ENCODE measurements at regions not wholly inside any gene's neighbourhood (a gene's known extent, or its start where the extent isn't known, plus 50 kb on each side); places are given as distances from the start of the nearest gene placed in this dataset.
"Not testable (repeated sequence)": the region's sequence is repeated elsewhere in the genome, so short reads cannot be mapped to it uniquely, and the experiment has no call there.

- DNase-seq (ENCODE audit: low read depth, low spot score): no peak
- TF ChIP-seq, protein P1, sequence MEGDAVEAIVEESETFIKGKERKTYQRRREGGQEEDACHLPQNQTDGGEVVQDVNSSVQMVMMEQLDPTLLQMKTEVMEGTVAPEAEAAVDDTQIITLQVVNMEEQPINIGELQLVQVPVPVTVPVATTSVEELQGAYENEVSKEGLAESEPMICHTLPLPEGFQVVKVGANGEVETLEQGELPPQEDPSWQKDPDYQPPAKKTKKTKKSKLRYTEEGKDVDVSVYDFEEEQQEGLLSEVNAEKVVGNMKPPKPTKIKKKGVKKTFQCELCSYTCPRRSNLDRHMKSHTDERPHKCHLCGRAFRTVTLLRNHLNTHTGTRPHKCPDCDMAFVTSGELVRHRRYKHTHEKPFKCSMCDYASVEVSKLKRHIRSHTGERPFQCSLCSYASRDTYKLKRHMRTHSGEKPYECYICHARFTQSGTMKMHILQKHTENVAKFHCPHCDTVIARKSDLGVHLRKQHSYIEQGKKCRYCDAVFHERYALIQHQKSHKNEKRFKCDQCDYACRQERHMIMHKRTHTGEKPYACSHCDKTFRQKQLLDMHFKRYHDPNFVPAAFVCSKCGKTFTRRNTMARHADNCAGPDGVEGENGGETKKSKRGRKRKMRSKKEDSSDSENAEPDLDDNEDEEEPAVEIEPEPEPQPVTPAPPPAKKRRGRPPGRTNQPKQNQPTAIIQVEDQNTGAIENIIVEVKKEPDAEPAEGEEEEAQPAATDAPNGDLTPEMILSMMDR (IDR thresholded peaks at IDR 0.05; ENCODE audit: low read depth, low read length): no peak
- POLR2A ChIA-PET: no interaction called here
- Histone ChIP-seq H3K27me3 (ENCODE audit: control insufficient read depth, insufficient read depth, low read length) (no peaks in the 10 kb centered on the region), H3K9me3 (ENCODE audit: control insufficient read depth, insufficient read depth, low read length) (peaks cover 25% of the 10 kb centered on the region), H3K27ac (ENCODE audit: low read depth, low read length) (no peak overlapping the region), H3K4me3 (ENCODE audit: low read depth, low read length) (no peak overlapping the region)
- CTCF ChIA-PET: no interaction called here
These were observed 378.7 kb upstream of the ATP11B start for GRCh38 chr3:182414586-182414985.

GRCh38 chr3:182420741-182421140 lies 372.6 kb upstream of the ATP11B start:
- Histone ChIP-seq H3K27ac (ENCODE audit: low read depth, low read length) (no peak overlapping the region), H3K4me3 (ENCODE audit: low read depth, low read length) (no peak overlapping the region), H3K9me3 (ENCODE audit: control insufficient read depth, insufficient read depth, low read length) (peaks cover 14% of the 10 kb centered on the region), H3K27me3 (ENCODE audit: control insufficient read depth, insufficient read depth, low read length) (no peaks in the 10 kb centered on the region)
- ChIA-PET CTCF (no interaction called here), POLR2A (no interaction called here)
- no peak for DNase-seq (ENCODE audit: low read depth, low spot score)
- TF ChIP-seq, protein P1 (IDR thresholded peaks at IDR 0.05; ENCODE audit: low read depth, low read length): no peak

GRCh38 chr3:182424006-182424405 lies 369.3 kb upstream of the ATP11B start:
- no peak for DNase-seq (ENCODE audit: low read depth, low spot score)
- Histone ChIP-seq H3K4me3 (ENCODE audit: low read depth, low read length) (no peak overlapping the region), H3K27me3 (ENCODE audit: control insufficient read depth, insufficient read depth, low read length) (no peaks in the 10 kb centered on the region), H3K27ac (ENCODE audit: low read depth, low read length) (no peak overlapping the region), H3K9me3 (ENCODE audit: control insufficient read depth, insufficient read depth, low read length) (peaks cover 8% of the 10 kb centered on the region)
- CTCF ChIA-PET: no interaction called here
- TF ChIP-seq, protein P1 (IDR thresholded peaks at IDR 0.05; ENCODE audit: low read depth, low read length): no peak
- POLR2A ChIA-PET: no interaction called here

DNA sequence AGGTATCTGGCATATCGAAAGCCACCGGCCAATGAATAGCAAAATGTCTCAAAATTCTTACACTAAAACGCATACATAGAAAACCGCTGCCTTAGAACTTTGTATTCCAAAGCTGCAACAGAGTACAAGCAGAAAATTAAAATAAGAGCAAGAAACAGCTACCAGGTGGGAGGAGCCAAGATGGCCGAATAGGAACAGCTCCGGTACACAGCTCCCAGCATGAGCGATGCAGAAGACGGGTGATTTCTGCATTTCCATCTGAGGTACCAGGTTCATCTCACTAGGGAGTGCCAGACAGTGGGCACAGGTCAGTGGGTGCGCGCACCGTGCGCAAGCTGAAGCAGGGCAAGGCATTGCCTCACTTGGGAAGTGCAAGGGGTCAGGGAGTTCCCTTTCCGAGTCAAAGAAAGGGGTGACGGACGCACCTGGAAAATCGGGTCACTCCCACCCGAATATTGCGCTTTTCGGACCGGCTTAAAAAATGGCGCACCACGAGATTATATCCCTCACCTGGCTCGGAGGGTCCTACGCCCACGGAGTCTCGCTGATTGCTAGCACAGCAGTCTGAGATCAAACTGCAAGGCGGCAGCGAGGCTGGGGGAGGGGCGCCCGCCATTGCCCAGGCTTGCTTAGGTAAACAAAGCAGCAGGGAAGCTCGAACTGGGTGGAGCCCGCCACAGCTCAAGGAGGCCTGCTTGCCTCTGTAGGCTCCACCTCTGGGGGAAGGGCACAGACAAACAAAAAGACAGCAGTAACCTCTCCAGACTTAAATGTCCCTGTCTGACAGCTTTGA lies 367.2 kb upstream of the ATP11B start:
- CTCF ChIA-PET; H3K9me3 ChIP-seq (ENCODE audit: control insufficient read depth, insufficient read depth, low read length); DNase-seq (ENCODE audit: low read depth, low spot score); POLR2A ChIA-PET; H3K27ac ChIP-seq (ENCODE audit: low read depth, low read length); H3K4me3 ChIP-seq (ENCODE audit: low read depth, low read length); H3K27me3 ChIP-seq (ENCODE audit: control insufficient read depth, insufficient read depth, low read length): not testable (repeated sequence)

GRCh38 chr3:182431972-182432371 lies 361.3 kb upstream of the ATP11B start:
- DNase-seq (ENCODE audit: low read depth, low spot score); POLR2A ChIA-PET; CTCF ChIA-PET; H3K9me3 ChIP-seq (ENCODE audit: control insufficient read depth, insufficient read depth, low read length); H3K27ac ChIP-seq (ENCODE audit: low read depth, low read length); H3K27me3 ChIP-seq (ENCODE audit: control insufficient read depth, insufficient read depth, low read length); H3K4me3 ChIP-seq (ENCODE audit: low read depth, low read length): not testable (repeated sequence)

- ChIA-PET POLR2A (no interaction called here), CTCF (no interaction called here)
- H3K27ac ChIP-seq (ENCODE audit: low read depth, low read length): no peak overlapping the region
- H3K4me3 ChIP-seq (ENCODE audit: low read depth, low read length): no peak overlapping the region
- H3K27me3 ChIP-seq (ENCODE audit: control insufficient read depth, insufficient read depth, low read length): no peaks in the 10 kb centered on the region
- H3K9me3 ChIP-seq (ENCODE audit: control insufficient read depth, insufficient read depth, low read length): peaks cover 6% of the 10 kb centered on the region
- no peak for DNase-seq (ENCODE audit: low read depth, low spot score)
- TF ChIP-seq, protein P1 (IDR thresholded peaks at IDR 0.05; ENCODE audit: low read depth, low read length): no peak
These were observed 357.4 kb upstream of the ATP11B start for GRCh38 chr3:182435860-182436259.
